ENCODE measurements at regions not wholly inside any gene's neighbourhood (a gene's known extent, or its start where the extent isn't known, plus 50 kb on each side); places are given as distances from the start of the nearest gene placed in this dataset.
"Not testable (repeated sequence)": the region's sequence is repeated elsewhere in the genome, so short reads cannot be mapped to it uniquely, and the experiment has no call there.

DNA sequence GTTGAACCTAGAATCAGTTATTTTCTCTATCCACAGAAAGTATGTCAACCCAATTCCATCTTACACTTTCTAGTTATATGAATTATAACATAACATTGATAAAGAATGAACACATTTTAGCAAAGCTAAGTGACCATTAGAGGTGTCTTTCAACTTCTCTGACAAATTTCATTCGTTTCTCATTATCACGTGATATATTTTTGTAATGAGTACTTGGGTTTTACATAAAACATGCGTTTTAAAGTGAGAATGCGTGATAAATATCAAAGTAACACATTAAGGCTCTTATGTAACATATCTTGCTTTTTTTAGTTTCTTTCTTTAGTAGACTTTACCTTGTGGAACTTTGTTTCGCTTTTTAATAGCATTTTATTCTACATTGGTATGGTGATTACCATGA lies 1715.1 kb upstream of the IGFBP7 start:
- Mint-ChIP-seq H3K36me3 (ENCODE audit: insufficient read depth, unreplicated experiment) (no peaks in the 10 kb centered on the region), H3K27ac (ENCODE audit: unreplicated experiment) (no peak overlapping the region), H3K4me3 (ENCODE audit: low read depth, unreplicated experiment) (no peak overlapping the region), H3K9me3 (ENCODE audit: low read depth, unreplicated experiment) (peaks cover 2% of the 10 kb centered on the region), H3K4me1 (ENCODE audit: low read depth, unreplicated experiment) (no peaks in the 10 kb centered on the region), H3K27me3 (ENCODE audit: unreplicated experiment) (no peaks in the 10 kb centered on the region)
- TF ChIP-seq, protein P1, sequence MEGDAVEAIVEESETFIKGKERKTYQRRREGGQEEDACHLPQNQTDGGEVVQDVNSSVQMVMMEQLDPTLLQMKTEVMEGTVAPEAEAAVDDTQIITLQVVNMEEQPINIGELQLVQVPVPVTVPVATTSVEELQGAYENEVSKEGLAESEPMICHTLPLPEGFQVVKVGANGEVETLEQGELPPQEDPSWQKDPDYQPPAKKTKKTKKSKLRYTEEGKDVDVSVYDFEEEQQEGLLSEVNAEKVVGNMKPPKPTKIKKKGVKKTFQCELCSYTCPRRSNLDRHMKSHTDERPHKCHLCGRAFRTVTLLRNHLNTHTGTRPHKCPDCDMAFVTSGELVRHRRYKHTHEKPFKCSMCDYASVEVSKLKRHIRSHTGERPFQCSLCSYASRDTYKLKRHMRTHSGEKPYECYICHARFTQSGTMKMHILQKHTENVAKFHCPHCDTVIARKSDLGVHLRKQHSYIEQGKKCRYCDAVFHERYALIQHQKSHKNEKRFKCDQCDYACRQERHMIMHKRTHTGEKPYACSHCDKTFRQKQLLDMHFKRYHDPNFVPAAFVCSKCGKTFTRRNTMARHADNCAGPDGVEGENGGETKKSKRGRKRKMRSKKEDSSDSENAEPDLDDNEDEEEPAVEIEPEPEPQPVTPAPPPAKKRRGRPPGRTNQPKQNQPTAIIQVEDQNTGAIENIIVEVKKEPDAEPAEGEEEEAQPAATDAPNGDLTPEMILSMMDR (IDR thresholded peaks at IDR 0.05; ENCODE audit: unreplicated experiment): no peak
- BruUV-seq (replicated peaks): no TSS peak
- CTCF ChIA-PET: no interaction called here
- intact Hi-C loops (cut with micrococcal nuclease; ENCODE audit: unreplicated experiment): no loop called here
- no peak for DNase-seq

DNA sequence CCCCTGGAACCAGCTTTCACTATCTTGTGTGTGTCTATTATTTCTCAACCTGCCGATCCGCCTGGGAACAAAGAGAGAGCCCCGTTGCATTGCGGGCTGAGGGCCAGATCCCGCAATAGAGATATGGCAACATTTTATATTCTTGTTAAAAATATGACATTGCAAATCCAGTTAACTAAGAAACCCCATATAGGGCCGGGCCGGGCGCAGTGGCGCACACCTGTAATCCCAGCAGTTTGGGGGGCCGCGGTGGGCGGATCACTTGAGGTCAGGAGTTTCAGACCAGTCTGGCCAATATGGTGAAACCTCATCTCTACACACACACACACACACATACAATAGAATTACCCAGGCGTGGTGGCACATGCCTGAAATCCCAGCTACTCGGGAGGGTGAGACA lies 1708.4 kb upstream of the IGFBP7 start:
- BruUV-seq (replicated peaks); H3K36me3 Mint-ChIP-seq (ENCODE audit: insufficient read depth, unreplicated experiment); DNase-seq; H3K9me3 Mint-ChIP-seq (ENCODE audit: low read depth, unreplicated experiment); H3K4me1 Mint-ChIP-seq (ENCODE audit: low read depth, unreplicated experiment); intact Hi-C loops (cut with micrococcal nuclease; ENCODE audit: unreplicated experiment); H3K27ac Mint-ChIP-seq (ENCODE audit: unreplicated experiment); H3K4me3 Mint-ChIP-seq (ENCODE audit: low read depth, unreplicated experiment); CTCF ChIA-PET; H3K27me3 Mint-ChIP-seq (ENCODE audit: unreplicated experiment): not testable (repeated sequence)

DNA sequence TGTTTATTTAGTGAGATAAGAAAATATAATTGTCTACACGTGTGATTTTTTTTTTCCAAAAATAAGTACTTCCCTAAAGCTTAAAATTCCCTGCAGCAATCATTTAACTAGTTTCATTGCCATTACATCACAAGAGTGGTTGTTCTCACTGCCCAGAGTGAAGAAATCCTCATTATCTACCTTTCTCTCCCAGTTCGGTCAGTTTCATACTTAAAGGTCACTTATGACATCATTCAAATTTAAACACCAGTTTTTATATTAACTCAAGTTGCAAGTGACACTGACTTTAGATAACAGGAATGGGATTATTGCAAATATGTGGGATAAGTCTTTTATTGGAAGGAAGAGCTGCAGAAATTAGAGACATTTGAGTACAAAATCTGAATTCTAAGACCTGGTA lies 1699.8 kb upstream of the IGFBP7 start:
- no peaks in the 10 kb centered on the region for H3K4me1 Mint-ChIP-seq (ENCODE audit: low read depth, unreplicated experiment)
- no TSS peak for BruUV-seq (replicated peaks)
- no peak overlapping the region for H3K4me3 Mint-ChIP-seq (ENCODE audit: low read depth, unreplicated experiment)
- no peak overlapping the region for H3K27ac Mint-ChIP-seq (ENCODE audit: unreplicated experiment)
- H3K9me3 Mint-ChIP-seq (ENCODE audit: low read depth, unreplicated experiment): peaks cover 7% of the 10 kb centered on the region
- CTCF ChIA-PET: no interaction called here
- no peaks in the 10 kb centered on the region for H3K27me3 Mint-ChIP-seq (ENCODE audit: unreplicated experiment)
- TF ChIP-seq, protein P1 (IDR thresholded peaks at IDR 0.05; ENCODE audit: unreplicated experiment): no peak
- H3K36me3 Mint-ChIP-seq (ENCODE audit: insufficient read depth, unreplicated experiment): no peaks in the 10 kb centered on the region
- intact Hi-C loops (cut with micrococcal nuclease; ENCODE audit: unreplicated experiment): no loop called here
- DNase-seq: no peak

DNA sequence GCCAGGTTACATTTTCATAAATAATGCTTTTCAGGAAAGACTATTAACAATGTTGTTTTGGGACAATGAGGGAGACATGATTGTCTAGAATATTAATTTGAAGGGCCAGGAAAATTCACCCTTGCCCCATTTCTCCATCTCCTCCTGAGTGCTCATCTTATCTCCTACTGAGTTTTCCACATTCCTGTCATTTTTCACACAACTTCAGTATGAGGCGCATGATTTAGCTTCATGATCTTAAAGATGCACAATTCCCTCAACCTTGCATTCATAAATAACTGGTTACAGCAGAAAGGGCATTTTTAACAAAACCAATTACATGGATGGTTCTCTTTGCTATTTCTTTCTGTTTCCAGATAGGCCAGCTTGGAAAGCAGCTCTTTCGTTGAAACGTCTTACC lies 1699.2 kb upstream of the IGFBP7 start:
- no peak for DNase-seq
- no TSS peak for BruUV-seq (replicated peaks)
- no peak overlapping the region for H3K4me3 Mint-ChIP-seq (ENCODE audit: low read depth, unreplicated experiment)
- TF ChIP-seq, protein P1 (IDR thresholded peaks at IDR 0.05; ENCODE audit: unreplicated experiment): no peak
- H3K36me3 Mint-ChIP-seq (ENCODE audit: insufficient read depth, unreplicated experiment): no peaks in the 10 kb centered on the region
- intact Hi-C loops (cut with micrococcal nuclease; ENCODE audit: unreplicated experiment): no loop called here
- CTCF ChIA-PET: no interaction called here
- no peaks in the 10 kb centered on the region for H3K4me1 Mint-ChIP-seq (ENCODE audit: low read depth, unreplicated experiment)
- peaks cover 7% of the 10 kb centered on the region for H3K9me3 Mint-ChIP-seq (ENCODE audit: low read depth, unreplicated experiment)
- H3K27ac Mint-ChIP-seq (ENCODE audit: unreplicated experiment): no peak overlapping the region
- H3K27me3 Mint-ChIP-seq (ENCODE audit: unreplicated experiment): no peaks in the 10 kb centered on the region

DNA sequence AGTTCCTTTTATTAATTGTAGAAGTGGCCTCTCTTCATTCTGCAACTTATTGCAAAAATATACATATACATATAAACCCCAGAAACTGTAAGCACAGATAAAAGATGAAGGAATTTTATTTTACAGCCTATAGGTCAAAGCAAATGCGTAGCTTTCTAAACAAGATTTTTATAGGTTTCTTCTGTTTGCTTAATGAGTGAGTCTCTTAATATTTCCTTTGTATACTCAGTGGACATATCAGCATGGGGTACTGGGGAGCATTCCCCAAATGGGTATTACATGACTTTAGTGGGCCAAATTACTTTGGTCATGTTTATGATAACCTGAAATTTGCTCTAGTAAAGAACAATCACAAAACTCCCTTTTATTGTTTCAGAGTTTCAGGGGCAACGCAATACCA lies 1698.6 kb upstream of the IGFBP7 start:
- Mint-ChIP-seq H3K27me3 (ENCODE audit: unreplicated experiment) (no peaks in the 10 kb centered on the region), H3K36me3 (ENCODE audit: insufficient read depth, unreplicated experiment) (no peaks in the 10 kb centered on the region), H3K4me1 (ENCODE audit: low read depth, unreplicated experiment) (no peaks in the 10 kb centered on the region), H3K4me3 (ENCODE audit: low read depth, unreplicated experiment) (no peak overlapping the region), H3K9me3 (ENCODE audit: low read depth, unreplicated experiment) (peaks cover 7% of the 10 kb centered on the region), H3K27ac (ENCODE audit: unreplicated experiment) (no peak overlapping the region)
- TF ChIP-seq, protein P1 (IDR thresholded peaks at IDR 0.05; ENCODE audit: unreplicated experiment): no peak
- intact Hi-C loops (cut with micrococcal nuclease; ENCODE audit: unreplicated experiment): no loop called here
- no peak for DNase-seq
- CTCF ChIA-PET: no interaction called here
- BruUV-seq (replicated peaks): no TSS peak

All from Calu3 (cell line).